HFF-Myc (cell line): ENCODE measurements at regions not wholly inside any gene's neighbourhood (a gene's known extent, or its start where the extent isn't known, plus 50 kb on each side); places are given as distances from the start of the nearest gene placed in this dataset.

Experiments used
- DNase-seq: peaks from one replicate; pipeline ENCODE4 v3.0.0-alpha.2; 2011; ENCODE audit warnings: low read depth; ENCODE audit errors: extremely low read depth
- H3K4me3 ChIP-seq: replicated peaks from 2 replicates; pipeline ENCODE4 v1.5.1; 2011; ENCODE audit warnings: low read depth, mild to moderate bottlenecking, control low read depth, low read length
- CTCF ChIP-seq: IDR thresholded peaks from 2 replicates; pipeline ENCODE4 v1.5.1; 2012; ENCODE audit warnings: mild to moderate bottlenecking, low read depth, low read length, control low read depth; ENCODE audit errors: missing control alignments

DNA sequence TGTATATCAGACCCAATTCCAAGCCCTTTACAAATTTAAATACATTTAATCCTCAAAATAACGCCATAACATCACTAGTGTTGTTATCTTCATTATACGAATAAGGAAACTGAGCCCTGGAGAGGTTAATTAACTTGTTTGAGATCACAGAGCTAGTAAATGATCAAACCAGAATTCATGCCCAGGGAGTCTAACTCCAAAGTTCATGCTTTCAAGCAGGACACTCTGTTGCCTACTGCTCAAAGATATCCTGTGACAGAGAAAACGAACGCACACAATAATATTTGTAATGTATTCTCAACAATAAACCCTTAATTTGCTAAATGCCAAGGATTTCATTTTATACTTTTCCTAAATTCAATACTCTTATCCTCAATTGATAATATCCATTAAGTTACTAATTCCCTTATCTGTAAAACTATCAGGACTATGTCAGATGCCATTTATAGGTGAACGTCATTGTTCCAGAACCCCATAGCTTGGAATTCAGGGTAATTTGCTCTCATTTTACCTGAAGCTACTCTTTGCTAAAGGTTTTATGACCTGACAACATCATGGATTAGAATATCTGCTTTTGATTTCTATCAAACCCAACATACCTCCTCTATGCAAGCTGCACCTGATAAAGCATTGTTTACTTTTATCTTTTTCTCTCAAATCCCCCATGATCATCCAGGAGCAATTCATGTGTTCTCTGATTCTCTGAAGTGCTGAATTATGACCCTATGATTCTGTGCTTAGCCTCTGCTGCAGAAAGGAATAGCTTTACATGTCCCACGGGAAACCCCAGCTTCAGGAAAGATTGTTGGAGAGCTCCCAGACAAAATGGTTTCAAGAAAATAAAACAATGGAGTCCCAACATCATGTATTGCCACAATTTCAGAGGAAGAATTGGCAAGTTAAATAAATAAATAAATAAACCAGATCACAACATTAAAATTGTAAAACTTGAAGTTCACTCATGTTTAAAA lies 150.2 kb upstream of the CDK1 start:
- no peak for DNase-seq
- TF ChIP-seq CTCF: no peak
- no peak overlapping the region for H3K4me3 ChIP-seq

DNA sequence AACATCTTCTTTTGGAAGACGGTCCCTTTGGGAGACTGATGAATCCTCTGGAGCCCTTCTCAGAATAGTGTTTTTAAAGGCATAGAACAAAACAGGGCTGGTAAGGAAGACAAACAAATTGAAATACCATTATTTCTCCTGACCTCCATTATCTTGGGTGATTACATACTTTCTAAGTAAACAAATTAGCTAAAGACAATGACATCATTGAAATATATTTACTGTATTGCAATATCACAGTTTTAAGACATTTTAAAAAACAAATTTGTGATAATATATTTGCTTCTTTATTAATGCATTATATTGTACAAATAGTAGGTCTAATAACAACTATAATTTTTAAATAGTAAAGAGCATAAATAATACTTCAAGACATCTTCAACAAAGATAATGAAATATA lies 152.2 kb upstream of the CDK1 start:
- DNase-seq: no peak
- H3K4me3 ChIP-seq: no peak overlapping the region
- no peak for TF ChIP-seq CTCF

DNA sequence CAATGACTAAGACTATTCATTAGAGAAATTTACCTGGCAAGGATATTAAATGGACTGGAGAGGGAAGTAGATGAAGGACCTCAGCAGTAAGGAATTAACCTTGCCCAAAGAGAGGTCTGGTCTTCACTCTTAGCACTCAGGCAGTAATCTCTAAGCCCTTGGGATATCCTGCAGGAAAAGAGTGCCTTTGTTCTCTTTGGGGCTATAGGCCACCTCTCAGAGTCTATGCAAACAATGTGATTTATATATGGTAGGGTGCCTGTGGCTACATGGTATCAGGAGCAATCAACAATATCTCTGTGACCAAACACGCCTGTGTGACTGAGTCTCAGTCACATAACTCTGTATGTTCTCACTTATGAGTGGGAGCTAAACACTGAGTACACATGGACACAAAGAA lies 154.7 kb upstream of the CDK1 start:
- no peak overlapping the region for H3K4me3 ChIP-seq
- no peak for TF ChIP-seq CTCF
- no peak for DNase-seq

DNA sequence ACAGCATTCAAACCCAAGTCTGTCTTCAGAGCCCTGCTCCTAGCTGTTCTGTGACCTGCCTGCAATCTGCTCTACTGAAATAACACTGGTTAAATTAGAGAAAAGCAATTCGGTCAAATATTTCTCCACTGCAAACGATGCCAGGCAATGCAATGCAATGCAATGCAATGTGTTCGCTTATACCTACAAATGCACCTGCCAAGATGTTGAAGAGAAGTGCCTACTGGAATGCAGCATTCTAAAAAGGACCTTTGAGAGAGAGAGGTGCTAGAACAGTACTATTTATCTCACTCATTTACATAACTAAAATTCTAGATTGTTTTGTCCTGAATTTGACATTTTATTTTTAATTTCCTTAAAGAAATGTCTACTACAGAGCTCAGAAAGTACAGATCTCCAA lies 157.3 kb upstream of the CDK1 start:
- no peak overlapping the region for H3K4me3 ChIP-seq
- no peak for DNase-seq
- no peak for TF ChIP-seq CTCF

DNA sequence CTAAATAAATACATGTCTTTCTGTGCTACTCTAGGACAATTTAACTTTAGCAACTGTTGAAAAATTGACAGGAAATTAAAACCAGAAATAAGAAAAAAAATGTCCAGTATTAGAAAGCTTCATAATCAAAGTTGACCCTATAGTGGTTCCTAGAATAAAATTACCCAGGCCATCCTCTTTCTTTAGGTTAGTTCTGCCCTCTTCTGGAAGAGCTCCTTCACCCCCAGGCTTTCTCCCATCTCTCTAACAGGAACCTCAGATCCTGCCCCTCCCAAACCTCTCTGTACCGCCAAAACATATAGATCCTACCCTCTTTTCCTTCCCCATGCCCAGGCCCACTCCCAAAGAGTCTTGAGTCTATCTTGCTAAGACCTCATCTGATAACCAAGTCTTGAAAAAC lies 159.4 kb upstream of the CDK1 start:
- H3K4me3 ChIP-seq: no peak overlapping the region
- TF ChIP-seq CTCF: no peak
- DNase-seq: no peak

GRCh38 chr10:60615541-60615940 lies 162.7 kb upstream of the CDK1 start:
- no peak overlapping the region for H3K4me3 ChIP-seq
- TF ChIP-seq CTCF: no peak
- no peak for DNase-seq
